BE2C (cell line): ENCODE measurements at regions not wholly inside any gene's neighbourhood (a gene's known extent, or its start where the extent isn't known, plus 50 kb on each side); places are given as distances from the start of the nearest gene placed in this dataset.

Source experiments
- DNase-seq: peaks from one replicate; pipeline ENCODE4 v3.0.0-alpha.2; 2020
- H3K27me3 ChIP-seq: fragments of 250-450 bp; sonication (Bioruptor Pico); 2 replicates; pipeline ENCODE4 v1.5.1; 2020; ENCODE audit warnings: mild to moderate bottlenecking
- H3K36me3 ChIP-seq: fragments of 250-450 bp; sonication (Bioruptor Pico); 2 replicates; pipeline ENCODE4 v1.5.1; 2020; ENCODE audit warnings: mild to moderate bottlenecking
- H3K4me1 ChIP-seq: fragments of 250-450 bp; sonication (Bioruptor Pico); 2 replicates; pipeline ENCODE4 v1.5.1; 2020
- H3K4me3 ChIP-seq: 2 replicates; pipeline ENCODE4 v1.5.1; 2011; ENCODE audit warnings: low read depth, low read length
- H3K9me3 ChIP-seq: fragments of 250-450 bp; sonication (Bioruptor Pico); 2 replicates; pipeline ENCODE4 v1.5.1; 2020
- CTCF ChIP-seq: IDR thresholded peaks from 2 replicates; pipeline ENCODE4 v1.5.1; 2012; ENCODE audit warnings: mild to moderate bottlenecking, low read depth, low read length

- Histone ChIP-seq H3K36me3 (no peaks in the 10 kb centered on the region), H3K4me1 (no peaks in the 10 kb centered on the region), H3K4me3 (no peak overlapping the region), H3K9me3 (no peaks in the 10 kb centered on the region), H3K27me3 (no peaks in the 10 kb centered on the region)
- no peak for DNase-seq
- TF ChIP-seq CTCF = no peak
These were observed 201.4 kb upstream of the FOXN2 start for GRCh38 chr2:48112911-48113680.

- no peak overlapping the region for H3K4me3 ChIP-seq
- H3K4me1 ChIP-seq = no peaks in the 10 kb centered on the region
- no peak for DNase-seq
- no peaks in the 10 kb centered on the region for H3K27me3 ChIP-seq
- H3K9me3 ChIP-seq = no peaks in the 10 kb centered on the region
- no peak for TF ChIP-seq CTCF
- H3K36me3 ChIP-seq = no peaks in the 10 kb centered on the region
These were observed 200.7 kb upstream of the FOXN2 start for GRCh38 chr2:48113767-48114166.

DNA sequence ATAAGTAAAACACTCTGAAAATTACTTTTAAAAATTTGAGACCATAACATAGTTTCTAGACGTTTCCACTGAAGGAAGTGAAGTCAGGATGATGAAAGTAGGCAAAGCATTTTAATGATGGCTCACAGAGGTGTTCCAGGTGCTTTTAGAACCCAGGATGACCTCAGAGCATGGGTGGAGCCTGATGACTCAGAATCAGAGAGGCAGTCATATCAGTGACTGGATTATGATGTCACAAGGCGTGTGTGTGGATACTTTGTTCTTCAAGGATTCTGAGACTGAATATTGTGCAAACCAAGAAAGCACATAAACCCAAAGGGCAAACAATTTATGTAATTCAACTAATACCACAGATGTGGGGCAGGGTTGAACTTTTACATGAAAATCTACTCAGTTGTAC, 200.2 kb upstream of the FOXN2 start:
- Histone ChIP-seq H3K4me3 (no peak overlapping the region), H3K36me3 (no peaks in the 10 kb centered on the region), H3K9me3 (no peaks in the 10 kb centered on the region), H3K4me1 (no peaks in the 10 kb centered on the region), H3K27me3 (no peaks in the 10 kb centered on the region)
- no peak for TF ChIP-seq CTCF
- no peak for DNase-seq

GRCh38 chr2:48116497-48116896, 198.0 kb upstream of the FOXN2 start:
- no peak overlapping the region for H3K4me3 ChIP-seq
- no peaks in the 10 kb centered on the region for H3K9me3 ChIP-seq
- H3K36me3 ChIP-seq = no peaks in the 10 kb centered on the region
- no peak for TF ChIP-seq CTCF
- no peaks in the 10 kb centered on the region for H3K27me3 ChIP-seq
- DNase-seq = no peak
- H3K4me1 ChIP-seq = no peaks in the 10 kb centered on the region

DNA sequence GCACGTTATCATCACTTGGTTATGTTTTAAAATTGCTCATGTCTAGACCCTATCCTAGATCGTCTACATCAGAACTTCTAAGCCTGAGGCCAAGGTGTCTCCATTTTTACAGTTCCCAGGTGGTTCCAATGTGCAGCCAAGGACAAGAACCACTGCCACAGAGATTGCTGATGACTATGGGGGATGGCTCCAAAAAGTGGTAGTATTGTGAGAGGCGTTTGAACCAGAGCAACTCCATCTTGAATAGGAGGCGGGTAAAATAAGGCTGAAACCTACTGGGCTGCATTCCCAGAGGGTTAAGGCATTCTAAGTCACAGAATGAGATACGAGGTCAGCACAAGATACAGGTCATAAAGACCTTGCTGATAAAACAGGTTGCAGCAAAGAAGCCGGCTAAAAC, 195.6 kb upstream of the FOXN2 start:
- no peaks in the 10 kb centered on the region for H3K4me1 ChIP-seq

More for the DNA sequence above, 195.6 kb upstream of the FOXN2 start:
- H3K4me3 ChIP-seq = no peak overlapping the region
- H3K36me3 ChIP-seq = no peaks in the 10 kb centered on the region
- no peaks in the 10 kb centered on the region for H3K27me3 ChIP-seq
- TF ChIP-seq CTCF = no peak
- H3K9me3 ChIP-seq = no peaks in the 10 kb centered on the region
- no peak for DNase-seq
